ENCODE measurements at regions not wholly inside any gene's neighbourhood (a gene's known extent, or its start where the extent isn't known, plus 50 kb on each side); places are given as distances from the start of the nearest gene placed in this dataset.

DNA sequence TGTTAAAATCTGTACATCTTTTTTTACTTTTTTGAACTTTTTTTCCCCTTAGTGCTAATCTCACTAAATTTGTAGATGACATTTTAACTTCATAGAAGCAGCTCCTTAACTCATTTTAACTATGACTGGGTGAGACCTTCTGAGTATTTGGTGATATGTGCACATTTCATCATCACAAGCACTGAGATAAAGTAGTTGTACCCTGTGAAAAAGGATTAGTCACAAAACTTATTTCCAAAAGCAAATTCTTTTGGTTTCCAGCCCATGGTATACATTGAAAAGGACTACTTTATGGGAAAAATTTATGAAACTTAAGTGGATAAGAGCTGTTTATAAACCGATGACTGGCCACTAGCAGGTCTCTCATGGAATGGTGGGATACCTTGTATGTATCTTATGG, 581.5 kb downstream of the PLCL1 start:
- DNase-seq = no peak

DNA sequence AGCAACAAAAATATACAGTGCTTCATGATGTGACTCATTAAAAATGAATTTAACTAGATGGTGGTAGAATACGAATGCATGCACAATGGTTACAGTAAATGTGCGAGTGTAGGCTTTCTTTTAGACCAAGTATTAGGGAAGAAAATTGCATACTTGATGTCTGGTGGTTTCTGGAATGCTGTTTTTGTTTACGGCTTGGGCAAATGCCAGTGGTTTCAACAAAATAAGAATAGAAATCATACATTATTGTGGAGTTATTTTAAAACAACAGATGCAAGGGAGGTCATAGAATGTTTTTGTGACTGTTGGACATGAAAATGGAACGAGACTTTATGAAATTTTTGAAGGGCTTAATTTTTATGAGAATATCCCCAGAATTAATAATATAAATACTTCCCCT, 580.9 kb downstream of the PLCL1 start:
- no peak for DNase-seq

DNA sequence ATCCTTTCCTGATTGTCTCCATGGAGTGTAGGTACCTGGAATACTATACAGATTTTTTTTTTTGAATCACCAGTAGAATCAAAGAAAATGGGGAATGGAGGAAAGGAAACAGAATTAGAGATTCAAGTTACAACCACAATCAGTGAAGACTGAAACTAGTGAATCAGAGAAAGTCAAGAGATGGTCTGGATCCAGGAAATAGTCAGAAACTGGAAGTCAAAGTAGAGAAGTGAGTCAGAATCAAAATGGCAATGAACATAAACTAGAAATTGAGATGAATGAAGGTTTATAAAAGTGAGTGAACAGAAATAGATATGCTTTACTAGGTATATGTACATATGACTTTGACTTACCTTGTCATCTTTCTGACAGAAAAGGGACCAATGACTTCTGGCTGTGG, 579.0 kb downstream of the PLCL1 start:
- DNase-seq = no peak

DNA sequence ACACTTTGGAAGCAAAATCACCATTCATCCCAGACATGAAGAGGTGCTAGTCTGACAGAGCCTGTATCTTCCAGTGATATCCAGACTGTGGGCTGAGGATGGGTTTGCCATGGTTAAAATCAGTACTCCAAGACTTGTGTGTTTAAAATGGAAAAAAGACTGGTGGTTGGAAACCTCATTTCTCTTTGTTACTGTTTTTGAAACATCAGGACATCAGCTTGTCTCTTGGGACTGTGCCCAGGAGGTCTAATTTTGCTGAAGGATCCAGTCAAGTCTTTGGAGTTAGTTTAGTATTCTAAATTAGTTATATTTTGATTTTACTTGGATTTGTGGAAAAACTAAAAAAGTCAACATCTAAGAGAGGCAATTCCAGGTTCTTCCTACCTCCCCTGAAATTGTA, 578.4 kb downstream of the PLCL1 start:
- no peak for DNase-seq

DNA sequence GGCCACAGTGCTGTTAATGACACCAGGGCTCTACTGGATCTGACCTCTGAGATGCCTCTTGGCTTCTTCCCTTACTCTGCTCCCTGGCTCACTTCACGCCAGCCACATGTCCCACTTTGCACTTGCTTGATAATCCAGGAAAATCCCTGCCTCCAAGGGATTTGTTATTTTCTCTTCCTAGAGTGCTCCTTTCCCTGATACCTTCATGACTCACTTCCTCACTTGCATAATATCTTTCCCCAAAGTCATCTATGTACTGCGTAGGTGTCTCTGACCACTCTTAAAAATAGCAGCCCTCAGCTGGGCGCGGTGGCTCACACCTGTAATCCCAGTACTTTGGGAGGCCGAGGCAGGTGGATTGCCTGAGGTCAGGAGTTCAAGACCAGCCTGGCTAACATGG, 572.3 kb downstream of the PLCL1 start:
- no peak for DNase-seq

DNA sequence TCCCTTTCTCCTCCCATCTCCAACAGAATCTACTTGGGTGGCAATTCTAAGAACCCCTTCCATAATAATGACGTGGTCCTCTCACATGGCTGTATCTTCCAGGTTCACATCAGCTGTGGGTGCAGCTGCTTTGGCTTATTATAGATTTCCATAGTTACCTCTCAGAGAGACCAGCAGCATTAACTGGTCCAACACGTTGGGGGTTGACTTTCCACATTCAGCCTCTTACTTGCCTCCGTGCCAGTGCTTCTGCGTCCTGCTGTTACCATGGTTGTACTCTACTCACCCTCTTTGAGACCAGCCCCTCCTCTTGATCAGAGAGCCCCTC, 570.7 kb downstream of the PLCL1 start:
- no peak for DNase-seq

DNA sequence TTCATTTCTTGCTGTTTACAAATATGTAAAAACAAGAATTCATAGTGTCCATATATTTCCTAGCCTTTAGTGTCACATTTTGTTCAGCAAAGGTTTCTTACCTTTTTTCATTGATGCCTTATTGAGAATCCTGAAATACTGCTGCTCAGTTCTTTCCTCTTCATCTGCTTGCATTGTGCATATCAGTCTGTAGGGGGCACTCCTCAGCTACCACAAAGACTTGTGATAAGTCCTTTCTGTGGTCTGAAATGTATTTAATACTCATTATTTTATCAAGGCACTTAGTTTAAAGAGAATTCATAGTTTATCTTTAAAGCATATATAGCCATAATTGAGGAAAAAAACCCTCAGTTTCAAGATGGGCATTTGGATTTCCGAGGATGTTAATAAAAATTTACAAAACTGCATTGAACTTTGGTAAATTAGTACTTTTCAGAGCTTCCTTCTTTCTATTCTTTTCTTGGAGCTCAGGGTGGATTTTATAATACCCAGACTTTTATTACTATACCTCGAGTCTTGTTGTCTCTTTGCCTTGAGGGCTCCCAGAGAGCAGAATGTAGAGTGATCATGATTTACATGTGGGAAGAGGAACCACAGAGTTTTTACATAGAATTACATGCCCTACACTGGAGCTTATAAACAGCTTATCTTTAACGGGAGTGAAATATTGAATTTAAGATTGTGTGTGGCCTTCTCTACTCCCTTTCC, 570.1 kb downstream of the PLCL1 start:
- no peak for DNase-seq

DNA sequence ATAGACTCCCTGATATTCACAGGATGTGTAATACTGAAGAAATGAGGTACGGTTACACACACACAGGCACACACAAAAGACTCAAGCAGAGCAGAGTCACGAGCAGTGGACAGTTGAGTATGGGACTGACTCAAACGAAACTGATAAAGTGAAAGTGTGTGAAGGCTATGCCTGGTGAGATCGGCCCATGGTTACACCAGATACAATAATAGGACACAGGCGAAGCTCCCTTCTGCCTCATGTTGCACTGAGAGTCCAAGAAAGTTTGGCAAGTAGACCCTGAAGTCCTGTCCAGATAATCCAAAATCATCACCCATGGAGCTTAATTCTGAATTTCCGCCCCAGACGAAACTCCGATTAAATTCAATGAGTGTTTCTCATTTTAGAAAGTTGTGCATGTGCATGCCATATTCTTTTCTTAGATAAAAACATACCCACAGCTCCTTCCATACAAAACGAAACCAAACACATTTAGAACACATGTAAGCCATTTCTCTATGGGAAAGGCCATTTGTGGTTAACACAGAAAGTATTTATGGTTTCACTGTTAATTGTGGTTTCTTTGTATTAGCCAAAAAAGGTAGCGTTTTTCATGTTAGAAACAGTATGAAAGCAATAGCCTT, 567.6 kb downstream of the PLCL1 start:
- no peak for DNase-seq

DNA sequence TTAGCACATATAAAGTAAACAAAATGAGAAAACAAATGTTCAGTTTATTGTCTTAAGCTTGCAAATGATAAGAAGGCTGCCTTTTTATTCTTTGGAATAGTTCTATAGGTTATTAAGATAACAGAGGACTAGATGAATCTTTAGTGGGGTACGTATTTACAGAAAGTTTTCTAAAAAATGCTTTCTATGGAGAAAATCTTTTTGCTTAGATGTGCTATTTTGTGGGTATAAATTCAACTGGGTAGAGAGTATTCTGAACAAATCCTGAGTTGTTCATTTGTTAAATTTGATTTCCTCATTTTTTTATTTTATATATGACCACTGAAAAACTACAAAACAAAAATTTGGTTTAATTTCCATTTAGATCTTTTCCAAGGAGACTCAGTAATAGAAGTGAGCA, 566.9 kb downstream of the PLCL1 start:
- no peak for DNase-seq

DNA sequence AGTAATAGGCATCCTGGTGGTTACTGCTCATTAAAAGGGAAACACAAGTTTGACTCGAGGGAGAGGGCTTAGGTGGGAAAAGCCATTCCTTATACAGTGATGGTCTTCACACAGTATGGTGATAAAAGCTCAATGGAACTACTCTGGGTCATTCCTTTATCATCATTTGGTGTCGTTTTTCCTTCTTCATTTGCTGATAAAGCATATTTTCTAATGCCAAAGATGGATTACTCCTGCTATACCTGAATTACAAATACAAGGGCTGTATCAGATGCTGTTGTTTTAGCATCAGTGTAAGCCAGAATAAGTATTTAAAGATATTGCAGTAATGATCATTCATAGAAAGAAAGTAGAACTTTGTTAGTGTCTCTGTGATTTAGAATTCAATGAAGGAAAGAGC, 563.7 kb downstream of the PLCL1 start:
- DNase-seq = no peak

DNA sequence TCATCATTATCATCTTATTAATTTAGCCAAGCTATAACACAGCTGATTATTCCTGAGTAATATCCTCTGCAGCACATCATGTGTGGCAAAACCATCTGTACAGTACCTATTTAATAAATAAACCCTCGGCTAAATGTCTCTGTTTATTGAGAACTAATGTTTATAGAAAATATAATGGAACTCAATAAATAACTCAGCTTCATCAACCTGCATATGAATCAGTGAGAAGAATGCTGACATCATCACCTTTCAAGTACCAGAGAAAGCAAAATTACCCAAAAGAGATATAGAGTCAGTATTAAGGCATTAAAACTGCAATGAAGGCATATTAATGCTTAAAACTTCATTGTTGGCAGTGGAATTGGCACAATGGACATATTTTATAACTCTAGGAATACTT, 558.3 kb downstream of the PLCL1 start:
- no peak for DNase-seq

DNA sequence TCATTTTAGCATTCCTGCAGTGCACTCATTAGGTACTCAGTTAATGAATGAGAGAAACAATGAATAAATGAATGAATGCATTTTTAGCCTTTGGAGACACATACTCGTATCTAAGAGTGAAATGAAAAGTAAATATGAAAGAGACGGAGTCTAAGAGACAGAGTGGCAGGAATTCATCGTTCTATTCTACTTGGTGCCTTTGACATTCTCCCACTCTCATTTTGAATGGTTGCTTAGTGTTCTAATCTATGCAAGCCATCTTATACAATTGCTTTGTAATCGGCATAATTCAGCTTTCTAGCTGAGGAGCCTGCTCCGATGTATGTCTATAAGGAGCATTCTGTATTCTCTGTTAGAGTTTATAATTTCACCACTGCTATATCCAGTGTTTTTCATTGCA, 554.9 kb downstream of the PLCL1 start:
- no peak for DNase-seq

DNA sequence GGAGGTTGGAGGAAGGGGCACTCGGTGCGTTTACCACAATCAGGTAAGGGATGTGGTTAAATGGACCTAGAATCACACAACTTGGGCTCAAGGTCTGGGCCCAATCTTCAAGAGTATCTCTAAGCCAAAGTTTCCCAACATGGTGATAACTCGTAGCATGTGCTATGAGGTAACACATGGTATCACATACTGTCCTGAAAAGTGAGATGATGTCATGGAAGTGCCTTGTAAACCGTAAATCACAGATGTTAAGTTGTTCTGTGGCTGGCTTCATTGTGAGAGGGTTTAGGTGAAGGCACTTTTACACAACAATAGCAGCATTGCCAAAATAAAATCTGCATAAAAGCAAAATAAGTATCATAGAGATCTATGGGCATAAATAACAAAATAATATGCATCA, 551.8 kb downstream of the PLCL1 start:
- no peak for DNase-seq

DNA sequence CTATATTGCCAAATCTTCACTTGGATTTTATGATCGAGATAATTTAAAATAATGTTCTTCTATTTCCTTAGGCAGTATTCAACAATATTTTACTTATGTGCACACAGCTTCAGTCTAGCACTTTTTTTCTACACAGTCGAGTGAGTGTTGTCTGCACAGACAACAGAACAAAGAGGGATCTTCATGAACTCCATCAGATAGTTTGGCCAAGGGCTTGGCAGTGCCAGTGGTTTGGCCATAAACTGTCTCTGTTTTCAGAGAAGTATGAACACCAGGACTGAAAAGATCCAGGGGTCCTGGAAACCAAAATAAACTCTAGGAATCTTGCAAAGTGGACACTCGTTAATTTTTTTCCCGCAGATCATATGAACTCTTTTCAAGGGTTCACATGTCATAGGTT, 547.3 kb downstream of the PLCL1 start:
- no peak for DNase-seq

DNA sequence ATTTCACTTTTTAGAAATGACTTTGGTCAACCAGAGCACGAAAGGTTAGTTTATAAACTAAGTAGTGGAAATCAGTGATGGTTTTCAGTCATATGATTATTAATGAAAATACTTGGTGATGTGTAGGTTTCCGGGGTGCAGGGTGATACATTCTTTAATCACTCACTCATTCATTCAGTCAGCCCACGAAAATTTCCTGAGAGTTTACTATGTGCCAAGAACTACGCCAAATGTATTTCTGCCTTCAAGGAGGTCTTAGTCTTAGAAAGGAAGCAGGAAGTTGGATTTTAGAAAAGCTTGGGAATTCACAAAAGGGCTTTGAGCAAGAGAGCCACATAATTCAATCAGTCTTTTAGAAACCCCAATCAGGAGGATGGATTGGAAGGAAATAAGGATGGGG, 543.6 kb downstream of the PLCL1 start:
- DNase-seq = no peak

DNA sequence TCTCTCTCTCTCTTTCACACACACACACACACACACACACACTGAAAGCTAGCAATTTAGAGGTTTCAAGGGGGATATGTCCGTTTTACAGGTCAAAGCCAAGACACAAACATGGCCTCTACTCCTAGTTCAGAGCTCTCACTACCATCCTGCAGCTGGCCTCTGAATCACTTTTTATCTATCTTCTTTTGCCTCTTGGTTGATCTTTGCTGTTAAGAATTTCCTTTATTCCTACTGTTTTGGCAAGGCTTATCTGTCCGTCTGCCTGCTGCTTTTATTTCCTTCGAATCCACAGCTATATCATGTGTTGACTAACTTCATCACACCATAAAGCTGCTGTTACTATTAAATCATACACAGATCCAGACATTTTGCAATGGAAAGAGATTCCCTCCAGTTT, 543.0 kb downstream of the PLCL1 start:
- no peak for DNase-seq

DNA sequence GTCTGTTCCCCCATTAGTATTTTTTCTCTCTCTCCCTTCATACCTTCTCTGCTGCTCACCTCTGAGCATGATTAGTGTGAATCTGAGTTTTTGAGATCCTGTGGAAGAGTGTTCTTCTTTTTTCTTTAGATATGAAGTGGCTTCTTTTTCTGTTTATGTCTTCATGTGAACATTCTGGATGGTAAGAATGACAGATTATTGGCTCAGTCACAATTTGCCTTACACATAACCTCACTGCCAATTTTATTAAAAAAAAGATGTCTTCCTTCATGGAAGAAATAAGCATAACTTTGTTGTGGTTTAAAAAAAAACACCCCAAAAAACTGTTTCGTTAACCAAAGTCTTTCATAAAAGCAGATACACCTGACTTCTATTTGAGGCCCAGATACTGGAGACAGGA, 539.1 kb downstream of the PLCL1 start:
- no peak for DNase-seq

DNA sequence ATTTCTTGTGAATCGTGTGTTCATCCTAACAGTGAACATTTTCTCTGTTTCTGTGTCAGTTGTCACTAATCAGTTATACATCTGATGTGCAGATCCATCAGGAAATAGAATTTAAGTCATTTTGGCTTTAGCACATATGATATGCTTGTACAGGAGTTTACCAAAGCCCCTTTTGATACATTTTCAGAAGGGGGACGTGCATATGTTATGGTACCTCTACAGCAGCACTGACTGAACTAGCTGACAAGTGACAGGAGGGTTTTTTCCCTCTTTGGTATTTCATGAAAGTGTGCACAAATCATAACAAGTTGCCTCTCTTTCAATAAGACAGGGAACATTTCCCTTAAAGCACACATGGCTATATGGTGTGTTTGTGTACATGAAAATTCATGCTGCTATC, 536.5 kb downstream of the PLCL1 start:
- DNase-seq = no peak

DNA sequence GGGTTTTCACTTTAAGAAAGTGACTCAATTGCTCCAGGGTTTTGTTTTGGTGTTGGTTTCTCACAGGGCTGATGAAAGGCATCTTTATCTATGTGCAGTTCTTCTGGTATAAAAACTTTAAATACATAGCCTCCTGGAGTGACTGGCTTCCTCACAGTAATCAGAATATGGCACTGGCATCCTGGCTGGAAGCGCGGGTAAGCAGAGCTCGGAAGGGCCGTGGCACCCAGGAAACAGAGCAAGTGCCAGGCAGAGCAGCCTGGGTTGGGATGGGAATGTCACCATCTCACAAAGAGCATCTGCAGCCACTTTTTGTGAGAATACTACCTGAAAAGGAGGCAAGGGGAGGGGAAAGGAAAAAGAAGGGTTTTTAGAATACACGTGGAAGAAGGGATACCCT, 534.7 kb downstream of the PLCL1 start:
- DNase-seq = no peak

DNA sequence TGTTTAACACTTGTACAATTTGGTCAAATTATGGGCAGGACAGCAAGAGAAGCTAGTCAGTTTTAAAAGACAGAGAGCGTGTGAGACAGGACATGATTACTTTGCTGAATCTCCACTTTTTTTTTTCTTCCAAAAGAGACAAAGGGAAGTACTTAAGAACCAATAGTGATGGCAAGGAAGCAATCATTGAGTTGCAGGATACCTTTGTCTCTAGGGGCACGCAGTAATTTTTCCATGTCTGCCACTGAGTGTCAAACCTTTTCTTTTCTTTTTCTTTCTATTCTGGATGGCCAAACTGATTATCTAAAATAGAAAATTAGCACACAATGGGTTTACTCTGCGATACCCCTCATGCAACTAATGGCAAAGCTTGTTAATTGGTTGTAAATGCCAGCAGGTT, 533.0 kb downstream of the PLCL1 start:
- DNase-seq = no peak

DNA sequence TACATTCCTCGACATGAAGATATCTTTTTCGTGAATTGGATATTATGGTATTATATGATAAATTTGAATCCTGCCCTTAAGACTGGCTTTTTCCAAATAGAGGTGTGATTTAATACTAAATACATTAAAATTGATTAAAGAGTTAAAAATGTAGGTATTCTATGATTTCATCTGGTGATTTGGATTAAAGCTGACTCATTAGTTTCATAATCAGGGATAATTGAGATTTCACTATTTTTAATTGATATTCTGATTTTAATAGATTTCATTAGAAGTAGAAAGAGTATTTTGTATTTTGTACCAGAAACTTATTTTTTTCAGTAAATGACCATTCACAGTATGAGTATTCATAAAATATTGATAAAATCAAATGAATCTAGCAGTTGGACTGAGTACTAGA, 524.1 kb downstream of the PLCL1 start:
- DNase-seq = no peak

DNA sequence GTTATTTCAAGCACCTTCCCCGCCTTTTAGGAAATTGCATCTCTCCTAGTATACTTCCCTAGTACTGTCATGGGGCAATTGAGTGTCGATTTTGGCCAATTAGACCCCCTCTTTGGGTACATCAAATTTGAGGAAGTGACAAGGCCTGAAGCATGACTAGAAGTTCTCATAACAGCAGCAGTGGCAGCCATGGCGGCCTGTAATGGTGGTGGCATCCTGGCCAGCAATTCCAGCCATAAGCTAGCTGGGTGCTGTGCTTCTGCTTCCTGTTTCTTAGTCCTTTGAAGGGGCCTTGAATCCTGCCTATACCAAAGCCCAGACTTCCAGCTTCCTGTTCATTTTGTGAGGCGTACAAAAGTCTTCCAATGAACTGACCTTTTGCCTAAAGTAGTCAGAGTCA, 523.1 kb downstream of the PLCL1 start:
- no peak for DNase-seq

DNA sequence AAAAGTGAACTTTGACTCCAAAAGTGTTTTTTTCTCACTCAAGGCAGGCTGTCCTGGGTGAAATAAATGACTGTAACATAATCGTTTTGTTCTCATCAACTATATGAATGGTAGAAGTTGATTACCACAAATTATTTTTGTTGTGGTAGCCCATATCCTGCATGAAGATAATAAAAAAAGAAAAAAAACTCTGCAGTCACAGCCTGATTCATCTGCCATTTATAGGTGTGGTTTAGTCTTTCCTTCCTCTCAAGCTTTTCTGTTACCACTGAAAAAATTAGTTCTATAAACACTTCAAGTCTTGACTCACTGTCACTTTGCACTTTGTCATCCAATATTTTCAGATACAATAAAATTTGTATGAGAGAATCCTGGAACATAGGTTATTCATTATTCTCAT, 522.0 kb downstream of the PLCL1 start:
- DNase-seq = no peak

DNA sequence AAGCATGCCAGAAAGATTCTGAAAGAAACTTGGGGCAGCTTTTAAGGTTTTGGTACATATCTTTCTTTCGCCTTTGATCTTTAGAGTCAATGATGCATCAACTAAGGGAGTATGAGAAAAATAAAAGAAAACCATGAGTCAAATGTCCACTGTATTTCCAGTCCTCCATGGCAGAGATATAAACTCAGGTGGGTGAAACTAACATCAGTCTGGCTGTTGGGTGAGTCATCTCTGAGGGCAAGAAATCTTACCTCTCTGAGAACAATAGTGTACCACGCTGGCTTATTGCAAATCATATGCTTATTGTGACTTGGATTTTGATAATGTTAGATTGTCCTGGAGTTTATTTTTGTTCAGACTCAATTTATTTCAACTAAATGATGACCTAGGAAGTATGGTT, 521.0 kb downstream of the PLCL1 start:
- DNase-seq = no peak

DNA sequence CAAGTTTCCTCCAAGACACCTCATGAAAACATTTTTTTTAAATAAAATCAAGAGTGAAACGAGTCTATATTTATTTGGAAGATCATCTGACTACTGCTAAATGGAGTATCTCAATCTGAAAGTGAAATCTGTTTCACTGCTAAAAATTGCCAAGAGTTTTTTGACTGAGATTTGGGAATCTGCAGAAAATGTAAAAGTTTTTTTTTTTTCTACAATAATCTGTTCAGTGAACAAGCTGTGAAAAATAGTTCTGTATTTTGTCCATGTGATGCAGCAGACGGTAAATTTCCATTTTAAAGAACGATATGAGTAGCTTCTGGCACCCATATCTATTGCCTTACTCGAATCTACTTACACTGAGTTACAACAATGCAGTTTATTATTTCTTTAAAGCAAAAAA, 519.7 kb downstream of the PLCL1 start:
- DNase-seq = no peak

DNA sequence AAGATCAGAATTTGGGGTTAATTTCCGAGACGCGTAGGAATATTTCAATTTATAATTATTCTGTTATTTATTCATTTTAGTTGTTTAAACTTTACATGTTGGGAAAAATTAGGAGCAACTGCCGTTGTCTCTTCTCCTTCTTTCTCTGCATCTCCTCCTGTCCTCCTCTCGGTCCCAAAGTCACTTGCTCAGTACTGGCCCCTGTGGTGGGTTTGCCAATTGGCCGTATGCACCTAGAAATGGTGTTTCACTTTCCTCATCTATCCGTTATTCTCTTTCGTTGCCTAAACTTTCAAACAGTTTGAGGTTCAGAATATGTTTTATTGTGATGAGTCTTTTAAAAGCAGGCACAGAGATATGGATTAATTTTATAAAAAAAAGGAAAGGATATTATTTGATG, 517.9 kb downstream of the PLCL1 start:
- no peak for DNase-seq
